Vagina (tissue), 2 donors: ENCODE measurements at regions not wholly inside any gene's neighbourhood (a gene's known extent, or its start where the extent isn't known, plus 50 kb on each side); places are given as distances from the start of the nearest gene placed in this dataset.

Source experiments
- POLR2A ChIP-seq, 2 donors: fragments of 450-650 bp; IDR thresholded peaks; one replicate each; pipeline ENCODE4 v1.6.1; 2017; ENCODE audit warnings: antibody characterized with exemption in 2 of 2, mild to moderate bottlenecking in 2 of 2, moderate library complexity in 2 of 2
- POLR2AphosphoS5 ChIP-seq, 2 donors: sonication (generic); formaldehyde crosslinking; IDR thresholded peaks; one replicate each; pipeline ENCODE4 v1.9.0; 2017; ENCODE audit warnings: antibody characterized with exemption in 2 of 2, mild to moderate bottlenecking in 2 of 2, low read depth in 1 of 2; ENCODE audit not compliant: insufficient read depth in 1 of 2
- TF ChIP-seq, protein P1 (sequence below), 3 experiments: fragments of 450-650 bp in 2 of 3; fragments of 200-600 bp in 1 of 3; sonication (generic) in 1 of 3; IDR thresholded peaks; one replicate each; pipeline ENCODE4 v1.5.1; 2017 to 2019; ENCODE audit warnings: antibody characterized with exemption in 3 of 3, mild to moderate bottlenecking in 2 of 3, moderate library complexity in 2 of 3

DNA sequence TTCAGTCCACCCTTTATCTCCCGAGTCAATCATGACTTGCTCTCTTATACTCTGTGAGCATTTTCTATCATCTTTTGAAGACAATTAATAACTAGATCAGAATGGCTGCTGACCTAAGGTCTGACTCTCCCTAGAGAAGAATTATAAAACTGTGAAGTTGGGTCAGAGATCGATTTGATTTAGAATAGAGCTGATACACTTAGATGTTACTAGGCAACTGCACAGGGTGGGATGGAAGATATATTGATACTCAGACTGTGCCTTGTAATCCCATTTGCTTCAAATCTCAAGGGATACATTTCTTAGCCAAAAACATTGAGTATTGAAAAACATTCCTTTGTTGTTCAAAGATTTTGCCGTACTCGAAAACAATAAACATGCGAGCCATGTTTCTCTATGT, 106.0 kb upstream of the NMUR2 start:
- TF ChIP-seq, protein P1, sequence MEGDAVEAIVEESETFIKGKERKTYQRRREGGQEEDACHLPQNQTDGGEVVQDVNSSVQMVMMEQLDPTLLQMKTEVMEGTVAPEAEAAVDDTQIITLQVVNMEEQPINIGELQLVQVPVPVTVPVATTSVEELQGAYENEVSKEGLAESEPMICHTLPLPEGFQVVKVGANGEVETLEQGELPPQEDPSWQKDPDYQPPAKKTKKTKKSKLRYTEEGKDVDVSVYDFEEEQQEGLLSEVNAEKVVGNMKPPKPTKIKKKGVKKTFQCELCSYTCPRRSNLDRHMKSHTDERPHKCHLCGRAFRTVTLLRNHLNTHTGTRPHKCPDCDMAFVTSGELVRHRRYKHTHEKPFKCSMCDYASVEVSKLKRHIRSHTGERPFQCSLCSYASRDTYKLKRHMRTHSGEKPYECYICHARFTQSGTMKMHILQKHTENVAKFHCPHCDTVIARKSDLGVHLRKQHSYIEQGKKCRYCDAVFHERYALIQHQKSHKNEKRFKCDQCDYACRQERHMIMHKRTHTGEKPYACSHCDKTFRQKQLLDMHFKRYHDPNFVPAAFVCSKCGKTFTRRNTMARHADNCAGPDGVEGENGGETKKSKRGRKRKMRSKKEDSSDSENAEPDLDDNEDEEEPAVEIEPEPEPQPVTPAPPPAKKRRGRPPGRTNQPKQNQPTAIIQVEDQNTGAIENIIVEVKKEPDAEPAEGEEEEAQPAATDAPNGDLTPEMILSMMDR (IDR thresholded peaks at IDR 0.05), result no peak
- TF ChIP-seq POLR2A (IDR thresholded peaks at IDR 0.05) (no peak), POLR2AphosphoS5 (IDR thresholded peaks at IDR 0.05; ENCODE audit: insufficient read depth in 1 of 2, low read depth in 1 of 2) (no peak)
